Mesenteric fat pad (tissue), 1 donor: ENCODE measurements at regions not wholly inside any gene's neighbourhood (a gene's known extent, or its start where the extent isn't known, plus 50 kb on each side); places are given as distances from the start of the nearest gene placed in this dataset.
A peak's percentile ranks its signal among the peaks of the same experiment; 100 is the strongest.

Experiments
- DNase-seq: peaks from one replicate; pipeline ENCODE4 v3.0.0-alpha.2; 2020; ENCODE audit warnings: low spot score
- donor health status: DM: yes; HTN: yes; CAD: no.

- no peak for DNase-seq
These were observed 234.3 kb upstream of the IGF1R start for GRCh38 chr15:98413933-98414546.

GRCh38 chr15:98416222-98416855, 232.0 kb upstream of the IGF1R start:
- no peak for DNase-seq

- DNase-seq: no peak
These were observed 231.0 kb upstream of the IGF1R start for GRCh38 chr15:98417346-98417745.

GRCh38 chr15:98418122-98418521, 230.2 kb upstream of the IGF1R start:
- DNase-seq: no peak

GRCh38 chr15:98419173-98419780, 229.1 kb upstream of the IGF1R start:
- no peak for DNase-seq

GRCh38 chr15:98420837-98421236, 227.5 kb upstream of the IGF1R start:
- no peak for DNase-seq

GRCh38 chr15:98421419-98422129, 226.8 kb upstream of the IGF1R start:
- DNase-seq: peak; percentile 94

GRCh38 chr15:98422130-98422478, 226.2 kb upstream of the IGF1R start:
- no peak for DNase-seq

GRCh38 chr15:98425173-98425572, 223.2 kb upstream of the IGF1R start:
- no peak for DNase-seq

- DNase-seq: no peak
These were observed 221.0 kb upstream of the IGF1R start for GRCh38 chr15:98427321-98427720.

- no peak for DNase-seq
These were observed 219.9 kb upstream of the IGF1R start for GRCh38 chr15:98428253-98428989.

- DNase-seq: peak; percentile 74
These were observed 217.2 kb upstream of the IGF1R start for GRCh38 chr15:98431171-98431570.

GRCh38 chr15:98433346-98433745, 215.0 kb upstream of the IGF1R start:
- DNase-seq: peak; percentile 4

GRCh38 chr15:98433856-98434255, 214.5 kb upstream of the IGF1R start:
- peak; percentile 5 for DNase-seq

GRCh38 chr15:98437752-98438151, 210.6 kb upstream of the IGF1R start:
- no peak for DNase-seq

GRCh38 chr15:98438326-98438725, 210.0 kb upstream of the IGF1R start:
- DNase-seq: peak; percentile 39

- no peak for DNase-seq
These were observed 209.4 kb upstream of the IGF1R start for GRCh38 chr15:98438907-98439306.

GRCh38 chr15:98439523-98439942, 208.8 kb upstream of the IGF1R start:
- no peak for DNase-seq

GRCh38 chr15:98440917-98441316, 207.4 kb upstream of the IGF1R start:
- DNase-seq: no peak

GRCh38 chr15:98441599-98441998, 206.7 kb upstream of the IGF1R start:
- DNase-seq: no peak

GRCh38 chr15:98442379-98442833, 205.9 kb upstream of the IGF1R start:
- no peak for DNase-seq
